ENCODE measurements at regions not wholly inside any gene's neighbourhood (a gene's known extent, or its start where the extent isn't known, plus 50 kb on each side); places are given as distances from the start of the nearest gene placed in this dataset.

- TF ChIP-seq CTCF (IDR thresholded peaks at IDR 0.05; ENCODE audit: poor library complexity, severe bottlenecking) = no peak
- no peak for TF ChIP-seq REST (IDR thresholded peaks at IDR 0.05; ENCODE audit: borderline replicate concordance)
- no peak for TF ChIP-seq EP300 (conservative IDR thresholded peaks at IDR 0.05; ENCODE audit: poor library complexity, severe bottlenecking)
- no peak for TF ChIP-seq EZH2 (IDR thresholded peaks at IDR 0.05; ENCODE audit: borderline replicate concordance, insufficient read depth, low read length, poor library complexity, severe bottlenecking)
- no peak for TF ChIP-seq POLR2AphosphoS5 (IDR thresholded peaks at IDR 0.05)
- no peak for TF ChIP-seq RAD21 (conservative IDR thresholded peaks at IDR 0.05)
- no peak for TF ChIP-seq SMC3 (conservative IDR thresholded peaks at IDR 0.05; ENCODE audit: poor library complexity)
- TF ChIP-seq MXI1 (conservative IDR thresholded peaks at IDR 0.05; ENCODE audit: poor library complexity, severe bottlenecking) = no peak
- TF ChIP-seq TAF1 (IDR thresholded peaks at IDR 0.05; ENCODE audit: low read depth) = no peak
Measured at GRCh38 chr12:46471404-46471803, 98.8 kb upstream of the SLC38A2 start.
